Esophagus mucosa (tissue), 1 donor: ENCODE measurements at regions not wholly inside any gene's neighbourhood (a gene's known extent, or its start where the extent isn't known, plus 50 kb on each side); places are given as distances from the start of the nearest gene placed in this dataset.
"Not testable (repeated sequence)": the region's sequence is repeated elsewhere in the genome, so short reads cannot be mapped to it uniquely, and the experiment has no call there.

Experiments used
- ATAC-seq: fragments of 200-7000 bp; cut with Tn5 transposase; one replicate; pipeline ENCODE4 v1.9.1; 2020
- donor health status: DM: yes; HTN: yes; CAD: no.

GRCh38 chr9:104276709-104277245 lies 182.7 kb downstream of the SMC2 start:
- ATAC-seq = no peak

- ATAC-seq = no peak
Measured at GRCh38 chr9:104278929-104279496, 184.9 kb downstream of the SMC2 start.

- no peak for ATAC-seq
Measured at GRCh38 chr9:104279535-104280177, 185.5 kb downstream of the SMC2 start.

GRCh38 chr9:104280178-104280560 lies 186.1 kb downstream of the SMC2 start:
- no peak for ATAC-seq

GRCh38 chr9:104280711-104281110 lies 186.6 kb downstream of the SMC2 start:
- no peak for ATAC-seq

GRCh38 chr9:104286187-104286586 lies 192.1 kb downstream of the SMC2 start:
- no peak for ATAC-seq

GRCh38 chr9:104286799-104287198 lies 192.7 kb downstream of the SMC2 start:
- no peak for ATAC-seq

- ATAC-seq = no peak
Measured at GRCh38 chr9:104287253-104287878, 193.3 kb downstream of the SMC2 start.

- no peak for ATAC-seq
Measured at GRCh38 chr9:104293877-104294276, 199.8 kb downstream of the SMC2 start.

- ATAC-seq = no peak
Measured at GRCh38 chr9:104300124-104300523, 203.9 kb upstream of the OR13F1 start.

GRCh38 chr9:104301755-104302154 lies 202.3 kb upstream of the OR13F1 start:
- ATAC-seq = no peak

- ATAC-seq = no peak
Measured at GRCh38 chr9:104302775-104303174, 201.3 kb upstream of the OR13F1 start.

GRCh38 chr9:104304925-104305324 lies 199.1 kb upstream of the OR13F1 start:
- no peak for ATAC-seq

GRCh38 chr9:104313396-104314110 lies 190.5 kb upstream of the OR13F1 start:
- no peak for ATAC-seq

GRCh38 chr9:104316201-104317009 lies 187.7 kb upstream of the OR13F1 start:
- not testable (repeated sequence) for ATAC-seq

GRCh38 chr9:104319198-104319597 lies 184.9 kb upstream of the OR13F1 start:
- no peak for ATAC-seq

GRCh38 chr9:104319685-104320084 lies 184.4 kb upstream of the OR13F1 start:
- no peak for ATAC-seq

- no peak for ATAC-seq
Measured at GRCh38 chr9:104322596-104322995, 181.5 kb upstream of the OR13F1 start.

GRCh38 chr9:104323967-104324694 lies 179.9 kb upstream of the OR13F1 start:
- not testable (repeated sequence) for ATAC-seq

GRCh38 chr9:104326912-104327311 lies 177.2 kb upstream of the OR13F1 start:
- ATAC-seq = no peak

- no peak for ATAC-seq
Measured at GRCh38 chr9:104329245-104329644, 174.8 kb upstream of the OR13F1 start.

GRCh38 chr9:104330841-104331240 lies 173.2 kb upstream of the OR13F1 start:
- ATAC-seq = no peak
